Panc1 (cell line): ENCODE measurements at regions not wholly inside any gene's neighbourhood (a gene's known extent, or its start where the extent isn't known, plus 50 kb on each side); places are given as distances from the start of the nearest gene placed in this dataset.

Experiments
- ATAC-seq: fragments of 200-7000 bp; cut with Tn5 transposase; 2 replicates; pipeline ENCODE4 v1.9.1; 2020; ENCODE audit warnings: mild to moderate bottlenecking, moderate library complexity
- BruUV-seq: library from RNA; stranded (reverse); fragments of 400-500 nt; replicated peaks from 2 replicates; lab custom pipeline; 2021; lab: Mats Ljungman, UMichigan
- CTCF ChIA-PET: fragments of 300-600 bp; sonication (Branson Sonifier 250); formaldehyde crosslinking; loops from one replicate; lab custom pipeline; 2022; ENCODE audit warnings: antibody characterized with exemption; lab: Charles Lee
- POLR2A ChIA-PET: fragments of 300-600 bp; sonication (Branson Sonifier 250); formaldehyde crosslinking; loops from one replicate; lab custom pipeline; 2022; ENCODE audit warnings: antibody characterized with exemption; lab: Charles Lee
- DNase-seq: peaks from one replicate; pipeline ENCODE4 v3.0.0-alpha.2; 2010; ENCODE audit warnings: low read depth, low spot score
- H3K27ac ChIP-seq: 2 replicates; pipeline ENCODE4 v1.5.1; 2011; ENCODE audit warnings: mild to moderate bottlenecking, low read length, inconsistent platforms
- H3K27me3 ChIP-seq: fragments of 200-500 bp; sonication (Bioruptor generic); 2 replicates; pipeline ENCODE4 v1.6.0; 2014; ENCODE audit warnings: low read length, inconsistent platforms; ENCODE audit not compliant: control insufficient read depth, insufficient read depth
- H3K36me3 ChIP-seq: fragments of 200-500 bp; sonication (Bioruptor generic); 2 replicates; pipeline ENCODE4 v1.5.1; 2014; ENCODE audit warnings: inconsistent platforms, mild to moderate bottlenecking, low read length, moderate library complexity; ENCODE audit not compliant: control insufficient read depth, insufficient read depth
- H3K4me1 ChIP-seq: 2 replicates; pipeline ENCODE4 v1.5.1; 2011; ENCODE audit warnings: inconsistent platforms, mild to moderate bottlenecking, low read length, moderate library complexity; ENCODE audit not compliant: control insufficient read depth, insufficient read depth
- H3K4me3 ChIP-seq, 2 experiments: 2 replicates each; pipeline ENCODE4 v1.5.1; 2011 to 2012; ENCODE audit warnings: low read depth in 2 of 2, low read length in 2 of 2, mild to moderate bottlenecking in 2 of 2, inconsistent platforms in 1 of 2, moderate library complexity in 1 of 2
- H3K9me3 ChIP-seq: fragments of 200-500 bp; sonication (Bioruptor generic); 2 replicates; pipeline ENCODE4 v1.5.1; 2014; ENCODE audit warnings: low read depth, mild to moderate bottlenecking, inconsistent platforms, low read length, moderate library complexity; ENCODE audit not compliant: control insufficient read depth, insufficient read depth
- POLR2AphosphoS5 ChIP-seq: IDR thresholded peaks from 2 replicates; pipeline ENCODE4 v1.6.1; 2012; ENCODE audit warnings: mild to moderate bottlenecking, low read depth, low read length, moderate library complexity
- SIN3A ChIP-seq: IDR thresholded peaks from 2 replicates; pipeline ENCODE4 v1.6.1; 2012; ENCODE audit warnings: low read depth, mild to moderate bottlenecking, low read length, moderate library complexity, borderline replicate concordance; ENCODE audit not compliant: insufficient read depth
- TCF7L2 ChIP-seq: IDR thresholded peaks from 2 replicates; pipeline ENCODE4 v1.6.1; 2011; ENCODE audit warnings: mild to moderate bottlenecking, low read depth, low read length, inconsistent platforms
- in situ Hi-C: cut with HindIII; loops from 2 replicates; pipeline ENCODE4 v1.10.0; 2016; ENCODE audit warnings: low sequenced_read_pairs, low pct_unique_long_range_greater_than_20kb
- intact Hi-C: fragments of 100-400 bp; cut with micrococcal nuclease; formaldehyde crosslinking; loops from one replicate; pipeline ENCODE4 v1.10.0; 2022; ENCODE audit not compliant: unreplicated experiment
- TF ChIP-seq, protein P1 (sequence below): fragments of 450-650 bp; IDR thresholded peaks from 2 replicates; pipeline ENCODE4 v1.5.1; 2017; ENCODE audit warnings: mild to moderate bottlenecking
- TF ChIP-seq, protein P2 (sequence below), 2 experiments: IDR thresholded peaks; 2 replicates each; pipeline ENCODE4 v1.6.1; 2011 to 2012; ENCODE audit warnings: low read depth in 2 of 2, control low read depth in 1 of 2, low read length in 1 of 2, mild to moderate bottlenecking in 1 of 2, moderate library complexity in 1 of 2; ENCODE audit not compliant: insufficient read depth in 1 of 2

- no peaks in the 10 kb centered on the region for H3K36me3 ChIP-seq
- ATAC-seq = no peak
- H3K27me3 ChIP-seq = 0 out of 2 replicates have a peak, but pooled peaks cover 2% of the 10 kb centered on the region
- no peaks in the 10 kb centered on the region for H3K4me1 ChIP-seq
- DNase-seq = no peak
- no TSS peak for BruUV-seq
- H3K4me3 ChIP-seq = no peak overlapping the region
- intact Hi-C loops (no loop called here), in situ Hi-C loops (no loop called here)
- ChIA-PET CTCF (no interaction called here), POLR2A (no interaction called here)
- H3K9me3 ChIP-seq = no peaks in the 10 kb centered on the region
- TF ChIP-seq POLR2AphosphoS5 = no peak
- H3K27ac ChIP-seq = no peak overlapping the region
These were observed 100.7 kb upstream of the CARMIL1 start for GRCh38 chr6:25178336-25179035.

DNA sequence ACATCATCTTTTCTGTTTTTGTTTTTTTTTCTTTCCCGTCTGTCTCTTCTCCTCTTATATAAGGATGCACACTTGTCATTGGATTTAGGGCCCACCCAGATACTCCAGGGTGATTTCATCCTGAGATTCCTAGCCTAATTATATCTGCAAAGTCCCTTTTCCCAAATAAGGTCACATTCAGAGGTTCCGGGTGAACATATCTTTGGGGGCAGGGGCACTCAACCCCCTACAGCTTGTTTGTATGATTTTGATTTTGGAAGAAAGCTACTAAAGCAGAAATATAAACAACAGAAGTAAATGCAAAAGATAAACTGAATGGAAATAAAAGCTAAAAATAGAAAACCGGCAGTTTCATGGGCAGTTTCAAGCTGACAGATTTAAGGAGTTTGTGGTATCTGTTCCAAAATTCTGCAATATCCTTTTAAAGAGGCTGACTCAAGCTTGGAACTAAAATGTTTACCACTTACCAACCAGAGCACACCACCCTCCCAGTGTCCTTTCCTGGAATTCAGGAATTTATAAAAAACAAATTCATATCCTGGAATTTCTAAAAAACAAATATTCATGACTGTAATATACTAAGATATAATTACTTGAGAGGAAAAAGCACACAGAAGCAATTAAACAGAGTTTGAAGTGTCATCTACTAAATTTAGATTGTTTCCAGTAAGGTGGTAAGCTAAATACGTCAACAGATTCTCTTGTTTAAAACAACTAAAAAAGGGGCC lies 100.0 kb upstream of the CARMIL1 start:
- ChIA-PET POLR2A (no interaction called here), CTCF (no interaction called here)
- Histone ChIP-seq H3K4me1 (no peaks in the 10 kb centered on the region), H3K27ac (no peak overlapping the region), H3K4me3 (no peak overlapping the region), H3K9me3 (no peaks in the 10 kb centered on the region), H3K27me3 (0 out of 2 replicates have a peak, but pooled peaks cover 2% of the 10 kb centered on the region), H3K36me3 (no peaks in the 10 kb centered on the region)
- BruUV-seq = no TSS peak
- in situ Hi-C loops (no loop called here), intact Hi-C loops (no loop called here)
- TF ChIP-seq TCF7L2 (no peak), SIN3A (no peak), POLR2AphosphoS5 (no peak)
- TF ChIP-seq, protein P1, sequence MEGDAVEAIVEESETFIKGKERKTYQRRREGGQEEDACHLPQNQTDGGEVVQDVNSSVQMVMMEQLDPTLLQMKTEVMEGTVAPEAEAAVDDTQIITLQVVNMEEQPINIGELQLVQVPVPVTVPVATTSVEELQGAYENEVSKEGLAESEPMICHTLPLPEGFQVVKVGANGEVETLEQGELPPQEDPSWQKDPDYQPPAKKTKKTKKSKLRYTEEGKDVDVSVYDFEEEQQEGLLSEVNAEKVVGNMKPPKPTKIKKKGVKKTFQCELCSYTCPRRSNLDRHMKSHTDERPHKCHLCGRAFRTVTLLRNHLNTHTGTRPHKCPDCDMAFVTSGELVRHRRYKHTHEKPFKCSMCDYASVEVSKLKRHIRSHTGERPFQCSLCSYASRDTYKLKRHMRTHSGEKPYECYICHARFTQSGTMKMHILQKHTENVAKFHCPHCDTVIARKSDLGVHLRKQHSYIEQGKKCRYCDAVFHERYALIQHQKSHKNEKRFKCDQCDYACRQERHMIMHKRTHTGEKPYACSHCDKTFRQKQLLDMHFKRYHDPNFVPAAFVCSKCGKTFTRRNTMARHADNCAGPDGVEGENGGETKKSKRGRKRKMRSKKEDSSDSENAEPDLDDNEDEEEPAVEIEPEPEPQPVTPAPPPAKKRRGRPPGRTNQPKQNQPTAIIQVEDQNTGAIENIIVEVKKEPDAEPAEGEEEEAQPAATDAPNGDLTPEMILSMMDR = no peak
- TF ChIP-seq, protein P2, sequence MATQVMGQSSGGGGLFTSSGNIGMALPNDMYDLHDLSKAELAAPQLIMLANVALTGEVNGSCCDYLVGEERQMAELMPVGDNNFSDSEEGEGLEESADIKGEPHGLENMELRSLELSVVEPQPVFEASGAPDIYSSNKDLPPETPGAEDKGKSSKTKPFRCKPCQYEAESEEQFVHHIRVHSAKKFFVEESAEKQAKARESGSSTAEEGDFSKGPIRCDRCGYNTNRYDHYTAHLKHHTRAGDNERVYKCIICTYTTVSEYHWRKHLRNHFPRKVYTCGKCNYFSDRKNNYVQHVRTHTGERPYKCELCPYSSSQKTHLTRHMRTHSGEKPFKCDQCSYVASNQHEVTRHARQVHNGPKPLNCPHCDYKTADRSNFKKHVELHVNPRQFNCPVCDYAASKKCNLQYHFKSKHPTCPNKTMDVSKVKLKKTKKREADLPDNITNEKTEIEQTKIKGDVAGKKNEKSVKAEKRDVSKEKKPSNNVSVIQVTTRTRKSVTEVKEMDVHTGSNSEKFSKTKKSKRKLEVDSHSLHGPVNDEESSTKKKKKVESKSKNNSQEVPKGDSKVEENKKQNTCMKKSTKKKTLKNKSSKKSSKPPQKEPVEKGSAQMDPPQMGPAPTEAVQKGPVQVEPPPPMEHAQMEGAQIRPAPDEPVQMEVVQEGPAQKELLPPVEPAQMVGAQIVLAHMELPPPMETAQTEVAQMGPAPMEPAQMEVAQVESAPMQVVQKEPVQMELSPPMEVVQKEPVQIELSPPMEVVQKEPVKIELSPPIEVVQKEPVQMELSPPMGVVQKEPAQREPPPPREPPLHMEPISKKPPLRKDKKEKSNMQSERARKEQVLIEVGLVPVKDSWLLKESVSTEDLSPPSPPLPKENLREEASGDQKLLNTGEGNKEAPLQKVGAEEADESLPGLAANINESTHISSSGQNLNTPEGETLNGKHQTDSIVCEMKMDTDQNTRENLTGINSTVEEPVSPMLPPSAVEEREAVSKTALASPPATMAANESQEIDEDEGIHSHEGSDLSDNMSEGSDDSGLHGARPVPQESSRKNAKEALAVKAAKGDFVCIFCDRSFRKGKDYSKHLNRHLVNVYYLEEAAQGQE (IDR thresholded peaks at IDR 0.05; ENCODE audit: insufficient read depth in 1 of 2, low read depth in 2 of 2, low read length in 1 of 2) = no peak
- DNase-seq (no peak), ATAC-seq (no peak)
